Mesenchymal stem cell (in vitro differentiated cells and primary cell): ENCODE measurements at regions not wholly inside any gene's neighbourhood (a gene's known extent, or its start where the extent isn't known, plus 50 kb on each side); places are given as distances from the start of the nearest gene placed in this dataset.
A peak's percentile ranks its signal among the peaks of the same experiment; 100 is the strongest.

Experiments
- DNase-seq: peaks from one replicate; pipeline ENCODE4 v3.0.0-alpha.2; 2013
- H2AFZ ChIP-seq: one replicate; pipeline ENCODE4 v1.6.1; 2013; ENCODE audit warnings: low read depth, mild to moderate bottlenecking, control low read depth, inconsistent platforms, low read length, moderate library complexity
- H2AK5ac ChIP-seq: 2 replicates; pipeline ENCODE4 v1.6.1; 2013; ENCODE audit warnings: low read length, moderate library complexity, mild to moderate bottlenecking, inconsistent platforms; ENCODE audit not compliant: severe bottlenecking
- H2BK120ac ChIP-seq: one replicate; pipeline ENCODE4 v1.6.1; 2013; ENCODE audit warnings: low read depth, mild to moderate bottlenecking, inconsistent platforms, low read length, moderate library complexity
- H2BK12ac ChIP-seq, 2 experiments: one replicate each; pipeline ENCODE4 v1.6.1; 2013; ENCODE audit warnings: inconsistent platforms in 2 of 2, low read length in 2 of 2, mild to moderate bottlenecking in 2 of 2, moderate library complexity in 2 of 2, control low read depth in 1 of 2
- H2BK15ac ChIP-seq: one replicate; pipeline ENCODE4 v1.6.1; 2013; ENCODE audit warnings: mild to moderate bottlenecking, low read depth, inconsistent platforms; ENCODE audit not compliant: poor library complexity, severe bottlenecking
- H2BK5ac ChIP-seq: 2 replicates; pipeline ENCODE4 v1.6.1; 2013; ENCODE audit warnings: low read depth, mild to moderate bottlenecking, low read length, control low read depth, inconsistent platforms; ENCODE audit not compliant: poor library complexity, severe bottlenecking
- H3K14ac ChIP-seq, 2 experiments: one replicate each; pipeline ENCODE4 v1.6.1; 2013; ENCODE audit warnings: inconsistent platforms in 2 of 2, low read length in 2 of 2, control low read depth in 1 of 2, mild to moderate bottlenecking in 1 of 2, moderate library complexity in 1 of 2
- H3K18ac ChIP-seq, 2 experiments: one replicate each; pipeline ENCODE4 v1.6.1; 2013; ENCODE audit warnings: inconsistent platforms in 2 of 2, low read length in 2 of 2, control low read depth in 1 of 2, low read depth in 1 of 2, mild to moderate bottlenecking in 1 of 2
- H3K23ac ChIP-seq, 2 experiments: one replicate each; pipeline ENCODE4 v1.6.1; 2013; ENCODE audit warnings: inconsistent platforms in 2 of 2, low read length in 2 of 2, mild to moderate bottlenecking in 2 of 2, moderate library complexity in 2 of 2, control low read depth in 1 of 2
- H3K27ac ChIP-seq: 2 replicates; pipeline ENCODE4 v1.5.1; 2013; ENCODE audit warnings: mild to moderate bottlenecking, moderate library complexity, low read length, control low read depth, inconsistent platforms; ENCODE audit not compliant: poor library complexity, severe bottlenecking
- H3K27me3 ChIP-seq, 2 experiments: 2 replicates each; pipeline versions ENCODE4 v1.6.1 to v1.7.0; 2013; ENCODE audit warnings: low read length in 2 of 2, mild to moderate bottlenecking in 2 of 2, moderate library complexity in 2 of 2, control low read depth in 1 of 2, inconsistent platforms in 1 of 2; ENCODE audit not compliant: control insufficient read depth in 1 of 2, insufficient read depth in 1 of 2
- H3K36me3 ChIP-seq, 2 experiments: 2 replicates each; pipeline versions ENCODE4 v1.6.1 to v1.7.0; 2013; ENCODE audit warnings: low read length in 2 of 2, control low read depth in 1 of 2, inconsistent platforms in 1 of 2, low read depth in 1 of 2, mild to moderate bottlenecking in 1 of 2; ENCODE audit not compliant: insufficient read depth in 2 of 2, control insufficient read depth in 1 of 2
- H3K4ac ChIP-seq, 2 experiments: one replicate each; pipeline ENCODE4 v1.6.1; 2013; ENCODE audit warnings: inconsistent platforms in 2 of 2, low read length in 2 of 2, mild to moderate bottlenecking in 2 of 2, moderate library complexity in 2 of 2, control low read depth in 1 of 2, low read depth in 1 of 2
- H3K4me1 ChIP-seq: 2 replicates; pipeline ENCODE4 v1.6.1; 2013; ENCODE audit warnings: low read depth, low read length, control low read depth; ENCODE audit not compliant: control insufficient read depth, insufficient read depth
- H3K4me2 ChIP-seq: 2 replicates; pipeline ENCODE4 v1.6.1; 2013; ENCODE audit warnings: low read length, mild to moderate bottlenecking, inconsistent platforms; ENCODE audit not compliant: poor library complexity, severe bottlenecking
- H3K4me3 ChIP-seq, 2 experiments: 2 replicates each; pipeline versions ENCODE4 v1.5.1 to v1.7.0; 2013; ENCODE audit warnings: low read length in 2 of 2, mild to moderate bottlenecking in 2 of 2, control low read depth in 1 of 2, low read depth in 1 of 2; ENCODE audit not compliant: insufficient read depth in 1 of 2
- H3K79me1 ChIP-seq: replicated peaks from 2 replicates; pipeline ENCODE4 v1.6.1; 2013; ENCODE audit warnings: mild to moderate bottlenecking, control low read depth, low read length, inconsistent platforms; ENCODE audit not compliant: poor library complexity, severe bottlenecking
- H3K9ac ChIP-seq: 2 replicates; pipeline ENCODE4 v1.7.0; 2013; ENCODE audit warnings: mild to moderate bottlenecking, low read length, moderate library complexity
- H3K9me3 ChIP-seq: 2 replicates; pipeline ENCODE4 v1.7.0; 2013; ENCODE audit warnings: mild to moderate bottlenecking, low read length; ENCODE audit not compliant: control insufficient read depth
- H4K8ac ChIP-seq: one replicate; pipeline ENCODE4 v1.6.1; 2013; ENCODE audit warnings: inconsistent platforms, mild to moderate bottlenecking, low read length, moderate library complexity
- H4K91ac ChIP-seq: one replicate; pipeline ENCODE4 v1.6.1; 2013; ENCODE audit warnings: mild to moderate bottlenecking, low read length, inconsistent platforms
- WGBS: methylation state at CpG from one replicate; pipeline ENCODE4 v1.1.7; 2013; ENCODE audit warnings: mixed read lengths; 5-methylcytosine and 5-hydroxymethylcytosine counted together

DNA sequence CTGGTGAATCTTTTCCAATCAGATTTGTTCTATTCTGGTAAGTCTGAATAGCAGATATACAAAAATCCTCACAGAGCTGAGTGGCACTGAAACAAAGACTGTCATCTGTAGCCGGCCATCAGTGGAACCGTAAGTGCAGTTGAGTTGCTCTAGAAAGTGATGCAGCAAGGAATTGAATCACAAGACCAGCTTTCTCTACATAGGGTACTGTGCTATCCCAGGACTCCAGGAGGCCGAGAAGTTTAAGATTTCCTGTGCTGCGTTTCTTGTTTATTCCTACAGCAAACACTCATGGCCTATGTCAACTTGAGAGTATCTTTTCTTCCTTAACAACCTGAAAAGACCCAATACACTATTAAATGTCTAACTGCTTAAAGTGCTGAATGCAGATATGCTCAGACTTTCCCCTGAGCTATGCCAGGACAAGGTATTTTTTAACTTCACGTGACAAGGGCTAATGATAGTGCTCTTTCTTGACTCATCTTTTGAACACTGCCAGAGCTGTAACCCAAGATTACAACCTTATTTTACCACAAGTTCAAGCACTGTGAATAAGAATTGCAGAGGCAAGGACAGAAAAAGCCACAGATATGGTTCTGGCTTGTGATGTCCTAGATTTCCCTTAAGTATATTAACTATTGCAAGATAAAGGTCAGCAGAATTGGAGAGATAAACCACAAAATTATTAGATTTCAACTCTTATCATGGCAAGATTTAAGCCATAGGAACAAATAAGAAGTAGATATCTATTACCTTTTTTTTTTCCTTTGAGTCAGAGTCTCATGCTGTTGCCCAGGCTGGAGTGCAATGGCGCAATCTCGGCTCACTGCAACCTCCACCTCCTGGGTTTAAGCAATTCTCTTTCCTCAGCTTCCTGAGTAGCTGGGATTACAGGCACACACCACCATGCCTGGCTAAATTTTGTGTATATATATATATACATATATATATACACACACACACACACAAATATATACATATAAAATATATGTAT, 71.6 kb downstream of the GJA1 start:
- WGBS = 26% methylated on average over 7 of the region's 7 CpGs

DNA sequence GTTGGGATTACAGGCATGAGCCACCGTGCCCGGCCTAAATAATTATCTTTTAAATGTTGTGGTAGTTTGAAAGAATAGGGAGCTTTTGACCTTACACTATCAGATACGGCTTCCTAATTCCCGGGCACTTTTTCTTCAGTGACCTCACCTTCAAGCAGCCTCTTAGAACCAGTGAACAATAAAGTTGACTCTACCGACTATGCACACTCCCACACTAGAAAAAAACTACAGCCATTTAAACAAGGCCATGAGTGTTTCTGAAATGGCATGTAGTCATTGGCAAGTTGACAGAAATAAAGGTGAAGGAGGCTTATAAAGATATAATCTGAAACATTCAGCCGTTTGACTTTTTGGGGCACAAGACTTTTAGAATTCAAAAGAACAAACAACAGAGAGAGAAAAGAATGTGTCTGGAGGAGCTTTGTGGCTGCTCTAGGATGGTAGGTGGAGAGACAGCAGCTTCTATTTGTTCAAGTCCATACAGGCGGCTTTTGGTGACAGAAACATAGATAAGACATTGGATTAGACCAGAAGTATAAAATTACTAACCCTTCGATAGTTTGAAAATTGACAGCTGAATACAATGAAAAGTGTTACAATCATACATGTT, 75.2 kb downstream of the GJA1 start:
- Histone ChIP-seq H4K91ac (no peak overlapping the region), H2BK120ac (no peak overlapping the region), H2BK15ac (no peak overlapping the region), H2BK12ac (no peak overlapping the region), H3K27ac (no peak overlapping the region), H3K4ac (no peak overlapping the region), H3K36me3 (no peaks in the 10 kb centered on the region), H3K4me1 (no peaks in the 10 kb centered on the region), H3K9ac (no peak overlapping the region), H3K27me3 (no peaks in the 10 kb centered on the region), H3K4me2 (no peak overlapping the region), H2BK5ac (no peak overlapping the region), H3K4me3 (no peak overlapping the region), H3K79me1 (no peaks in the 10 kb centered on the region), H3K14ac (no peak overlapping the region), H3K18ac (no peak overlapping the region), H2AFZ (no peak overlapping the region), H3K9me3 (no peaks in the 10 kb centered on the region), H2AK5ac (no peak overlapping the region), H4K8ac (no peak overlapping the region), H3K23ac (no peak overlapping the region)
- no peak for DNase-seq
- 81% methylated on average over 3 of the region's 8 CpGs for WGBS

More for the DNA sequence above, 71.6 kb downstream of the GJA1 start:
- Histone ChIP-seq H2BK120ac (peak overlapping the region; percentile 49), H2BK15ac (no peak overlapping the region), H3K14ac (no peak overlapping the region), H2AFZ (no peak overlapping the region), H3K18ac (peak overlapping the region; percentile 64 to 93), H3K4me2 (no peak overlapping the region), H2AK5ac (peak overlapping the region; percentile 19), H2BK12ac (peak overlapping the region; percentile 28 to 80), H3K9ac (peak overlapping the region; percentile 51), H2BK5ac (no peak overlapping the region), H3K4me1 (peaks cover 2% of the 10 kb centered on the region), H3K79me1 (no peaks in the 10 kb centered on the region), H3K9me3 (no peaks in the 10 kb centered on the region), H3K23ac (no peak overlapping the region), H3K36me3 (no peaks in the 10 kb centered on the region), H4K8ac (peak overlapping the region; percentile 54), H3K27ac (peak overlapping the region; percentile 73), H3K4ac (peak overlapping the region in 1 of 2 experiments; percentile 73), H4K91ac (peak overlapping the region; percentile 90), H3K27me3 (no peaks in the 10 kb centered on the region), H3K4me3 (no peak overlapping the region)
- peak; percentile 91 for DNase-seq

DNA sequence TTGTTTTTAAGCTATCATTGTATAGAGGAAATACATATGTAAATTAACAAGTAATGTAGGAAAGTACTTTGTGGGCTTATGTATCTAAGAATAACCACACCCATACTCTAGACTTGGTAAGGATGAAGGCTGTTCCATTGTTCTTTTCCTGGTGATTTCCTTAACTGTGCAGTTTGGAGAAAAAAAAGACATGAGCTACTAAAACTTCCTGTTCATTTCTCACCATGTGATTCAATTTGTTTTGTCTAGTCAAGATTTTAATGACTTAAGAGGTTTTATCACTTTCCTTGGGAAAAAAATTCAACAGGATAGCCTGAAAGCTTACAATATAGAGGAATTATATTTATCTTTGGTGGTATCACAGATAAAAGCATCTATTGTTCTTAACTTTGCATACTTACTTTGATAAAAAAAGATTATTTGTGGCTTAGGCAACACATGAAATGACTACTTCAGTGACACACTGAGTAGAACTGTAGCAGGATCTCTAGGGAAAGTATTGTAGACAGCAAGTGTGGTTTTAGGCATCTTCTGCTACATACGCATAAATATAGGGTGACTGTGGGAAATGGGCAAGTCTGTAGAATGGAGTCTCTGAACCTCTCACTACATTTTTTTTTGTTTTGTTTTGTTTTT, 80.3 kb downstream of the GJA1 start:
- H3K36me3 ChIP-seq = no peaks in the 10 kb centered on the region
- H3K9ac ChIP-seq = no peak overlapping the region
- H2AK5ac ChIP-seq = peak overlapping the region; percentile 78
- 100% methylated on average over 1 of the region's 1 CpG for WGBS
- H3K4me3 ChIP-seq = no peak overlapping the region
- no peak overlapping the region for H4K91ac ChIP-seq
- no peak overlapping the region for H3K4ac ChIP-seq
- H3K27me3 ChIP-seq = no peaks in the 10 kb centered on the region
- peak overlapping the region in 1 of 2 experiments; percentile 25 for H2BK12ac ChIP-seq
- H3K4me1 ChIP-seq = peaks cover 3% of the 10 kb centered on the region
- no peak overlapping the region for H2BK120ac ChIP-seq
- no peak overlapping the region for H3K14ac ChIP-seq
- H3K27ac ChIP-seq = peak overlapping the region; percentile 15
- H3K9me3 ChIP-seq = no peaks in the 10 kb centered on the region
- H3K79me1 ChIP-seq = no peaks in the 10 kb centered on the region
- no peak overlapping the region for H4K8ac ChIP-seq
- DNase-seq = peak; percentile 66
- no peak overlapping the region for H2AFZ ChIP-seq
- H3K23ac ChIP-seq = no peak overlapping the region
- no peak overlapping the region for H2BK5ac ChIP-seq
- H2BK15ac ChIP-seq = no peak overlapping the region
- no peak overlapping the region for H3K4me2 ChIP-seq
- H3K18ac ChIP-seq = peak overlapping the region in 1 of 2 experiments; percentile 11

DNA sequence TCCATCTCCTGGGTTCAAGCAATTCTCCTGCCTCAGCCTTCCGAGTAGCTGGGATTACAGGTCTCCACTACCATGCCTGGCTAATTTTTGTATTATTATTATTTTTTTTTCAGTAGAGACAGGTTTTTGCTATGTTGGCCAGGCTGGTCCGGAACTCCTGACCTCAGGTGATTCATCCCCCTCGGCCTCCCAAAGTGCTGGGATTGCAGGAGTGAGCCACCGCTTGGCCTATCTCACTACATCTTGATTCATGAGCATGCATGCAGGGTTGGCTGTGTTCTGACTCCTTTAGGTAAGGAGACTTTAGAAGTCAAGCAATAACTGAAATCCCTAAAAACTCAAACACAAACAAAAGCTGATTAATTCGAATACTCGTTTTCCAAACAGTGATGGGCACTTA, 80.9 kb downstream of the GJA1 start:
- Histone ChIP-seq H3K9ac (no peak overlapping the region), H3K27me3 (no peaks in the 10 kb centered on the region), H3K36me3 (no peaks in the 10 kb centered on the region), H2BK5ac (no peak overlapping the region), H2BK15ac (no peak overlapping the region), H3K23ac (no peak overlapping the region), H3K4me2 (no peak overlapping the region), H4K8ac (no peak overlapping the region), H3K14ac (no peak overlapping the region), H4K91ac (no peak overlapping the region), H3K4me1 (peaks cover 3% of the 10 kb centered on the region), H3K18ac (peak overlapping the region in 1 of 2 experiments; percentile 68), H3K4ac (no peak overlapping the region), H3K27ac (peak overlapping the region; percentile 15), H2AFZ (no peak overlapping the region), H3K4me3 (no peak overlapping the region), H2AK5ac (no peak overlapping the region), H3K9me3 (no peaks in the 10 kb centered on the region), H2BK120ac (no peak overlapping the region), H2BK12ac (peak overlapping the region in 1 of 2 experiments; percentile 25), H3K79me1 (no peaks in the 10 kb centered on the region)
- WGBS = 87% methylated on average over 5 of the region's 6 CpGs
- no peak for DNase-seq
